HG02884 (cell line): ENCODE measurements at regions not wholly inside any gene's neighbourhood (a gene's known extent, or its start where the extent isn't known, plus 50 kb on each side); places are given as distances from the start of the nearest gene placed in this dataset.

ENCODE experiments used
- ATAC-seq: cut with Tn5 transposase; IDR thresholded peaks from one replicate; pipeline ENCODE4 v1.9.1; 2021; ENCODE audit warnings: mild to moderate bottlenecking, moderate library complexity; ENCODE audit not compliant: unreplicated experiment

- ATAC-seq, result no peak
Measured at GRCh38 chr1:188237573-188238348, 1409.0 kb downstream of the PLA2G4A start.

GRCh38 chr1:188240772-188241406, 1412.1 kb downstream of the PLA2G4A start:
- ATAC-seq, result no peak

GRCh38 chr1:188241629-188242028, 1412.9 kb downstream of the PLA2G4A start:
- no peak for ATAC-seq

- ATAC-seq, result no peak
Measured at GRCh38 chr1:188243456-188243855, 1414.7 kb downstream of the PLA2G4A start.

GRCh38 chr1:188244681-188245080, 1415.9 kb downstream of the PLA2G4A start:
- ATAC-seq, result no peak

GRCh38 chr1:188247255-188247654, 1418.5 kb downstream of the PLA2G4A start:
- no peak for ATAC-seq

- no peak for ATAC-seq
Measured at GRCh38 chr1:188249811-188250210, 1421.1 kb downstream of the PLA2G4A start.

GRCh38 chr1:188251036-188251435, 1422.3 kb downstream of the PLA2G4A start:
- no peak for ATAC-seq

GRCh38 chr1:188261849-188262248, 1433.1 kb downstream of the PLA2G4A start:
- no peak for ATAC-seq

- no peak for ATAC-seq
Measured at GRCh38 chr1:188269956-188270355, 1441.2 kb downstream of the PLA2G4A start.

GRCh38 chr1:188270497-188270896, 1441.7 kb downstream of the PLA2G4A start:
- ATAC-seq, result no peak

- no peak for ATAC-seq
Measured at GRCh38 chr1:188277771-188278170, 1449.0 kb downstream of the PLA2G4A start.

GRCh38 chr1:188281921-188282320, 1453.2 kb downstream of the PLA2G4A start:
- no peak for ATAC-seq

GRCh38 chr1:188295157-188295556, 1466.4 kb downstream of the PLA2G4A start:
- no peak for ATAC-seq

- ATAC-seq, result no peak
Measured at GRCh38 chr1:188302746-188303145, 1474.0 kb downstream of the PLA2G4A start.

- ATAC-seq, result no peak
Measured at GRCh38 chr1:188314557-188315137, 1485.9 kb downstream of the PLA2G4A start.

GRCh38 chr1:188317894-188318293, 1489.1 kb downstream of the PLA2G4A start:
- no peak for ATAC-seq

- ATAC-seq, result no peak
Measured at GRCh38 chr1:188325211-188325610, 1496.5 kb downstream of the PLA2G4A start.

- ATAC-seq, result no peak
Measured at GRCh38 chr1:188343914-188344313, 1515.2 kb downstream of the PLA2G4A start.

GRCh38 chr1:188350104-188350503, 1521.4 kb downstream of the PLA2G4A start:
- no peak for ATAC-seq

- ATAC-seq, result no peak
Measured at GRCh38 chr1:188355082-188355481, 1526.3 kb downstream of the PLA2G4A start.

- ATAC-seq, result no peak
Measured at GRCh38 chr1:188355847-188356246, 1527.1 kb downstream of the PLA2G4A start.
